A673 (cell line): ENCODE measurements at regions not wholly inside any gene's neighbourhood (a gene's known extent, or its start where the extent isn't known, plus 50 kb on each side); places are given as distances from the start of the nearest gene placed in this dataset.

Experiments used
- EZH2 ChIP-seq: fragments of 200-600 bp; sonication (generic); IDR thresholded peaks from 2 replicates; pipeline ENCODE4 v1.6.1; 2017; ENCODE audit warnings: borderline replicate concordance, low read depth, mild to moderate bottlenecking, mixed read lengths, antibody characterized with exemption, low read length; ENCODE audit not compliant: poor library complexity, severe bottlenecking
- TF ChIP-seq, protein P1 (sequence below): fragments of 300-800, 200-600 bp; sonication (generic); conservative IDR thresholded peaks from 2 replicates; pipeline ENCODE4 v1.5.1; 2017; ENCODE audit warnings: low read depth, mild to moderate bottlenecking, antibody characterized with exemption, low read length, moderate library complexity, mixed read lengths

DNA sequence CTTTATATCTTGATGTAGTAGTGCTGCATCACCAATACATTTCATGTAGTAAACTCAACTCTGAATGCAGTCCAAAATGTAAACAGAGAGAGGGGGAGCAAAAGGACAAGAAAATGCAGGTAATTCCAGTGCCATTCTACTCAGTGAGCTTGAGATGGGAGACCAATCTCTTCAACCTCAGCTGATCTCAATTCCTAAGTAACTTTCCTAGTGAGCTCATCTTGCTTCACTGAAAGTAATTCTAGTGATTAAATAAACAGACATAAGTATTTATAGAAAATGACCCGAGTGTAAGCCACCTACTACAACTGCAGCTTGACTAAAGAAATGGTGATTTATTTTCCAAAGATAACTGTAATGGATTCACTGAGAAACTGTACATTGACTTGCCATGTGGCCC lies 424.5 kb downstream of the DMRT2 start:
- TF ChIP-seq, protein P1, sequence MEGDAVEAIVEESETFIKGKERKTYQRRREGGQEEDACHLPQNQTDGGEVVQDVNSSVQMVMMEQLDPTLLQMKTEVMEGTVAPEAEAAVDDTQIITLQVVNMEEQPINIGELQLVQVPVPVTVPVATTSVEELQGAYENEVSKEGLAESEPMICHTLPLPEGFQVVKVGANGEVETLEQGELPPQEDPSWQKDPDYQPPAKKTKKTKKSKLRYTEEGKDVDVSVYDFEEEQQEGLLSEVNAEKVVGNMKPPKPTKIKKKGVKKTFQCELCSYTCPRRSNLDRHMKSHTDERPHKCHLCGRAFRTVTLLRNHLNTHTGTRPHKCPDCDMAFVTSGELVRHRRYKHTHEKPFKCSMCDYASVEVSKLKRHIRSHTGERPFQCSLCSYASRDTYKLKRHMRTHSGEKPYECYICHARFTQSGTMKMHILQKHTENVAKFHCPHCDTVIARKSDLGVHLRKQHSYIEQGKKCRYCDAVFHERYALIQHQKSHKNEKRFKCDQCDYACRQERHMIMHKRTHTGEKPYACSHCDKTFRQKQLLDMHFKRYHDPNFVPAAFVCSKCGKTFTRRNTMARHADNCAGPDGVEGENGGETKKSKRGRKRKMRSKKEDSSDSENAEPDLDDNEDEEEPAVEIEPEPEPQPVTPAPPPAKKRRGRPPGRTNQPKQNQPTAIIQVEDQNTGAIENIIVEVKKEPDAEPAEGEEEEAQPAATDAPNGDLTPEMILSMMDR = no peak
- no peak for TF ChIP-seq EZH2
